SK-N-SH treated with all-trans-retinoic acid at 6 μM for 48 hours (cell line): ENCODE measurements at regions not wholly inside any gene's neighbourhood (a gene's known extent, or its start where the extent isn't known, plus 50 kb on each side); places are given as distances from the start of the nearest gene placed in this dataset.

Source experiments
- ATAC-seq: fragments of 200-7000 bp; cut with Tn5 transposase; 3 replicates; pipeline ENCODE4 v1.9.1; 2020; ENCODE audit warnings: mild to moderate bottlenecking, moderate library complexity
- ARNTL ChIP-seq: fragments of 450-650 bp; formaldehyde crosslinking; IDR thresholded peaks from 2 replicates; pipeline ENCODE4 v1.5.0; 2020; ENCODE audit warnings: low read depth, mild to moderate bottlenecking, moderate library complexity, borderline replicate concordance
- BACH2 ChIP-seq: fragments of 250-450 bp; sonication (Bioruptor Pico); IDR thresholded peaks from 2 replicates; pipeline ENCODE4 v1.9.0; 2021; ENCODE audit warnings: mild to moderate bottlenecking, borderline replicate concordance
- CSDC2 ChIP-seq: fragments of 250-450 bp; sonication (Bioruptor Pico); IDR thresholded peaks from 2 replicates; pipeline ENCODE4 v1.5.0; 2020; ENCODE audit warnings: mild to moderate bottlenecking, moderate library complexity
- ESRRG ChIP-seq: fragments of 250-450 bp; sonication (Bioruptor Pico); IDR thresholded peaks from 2 replicates; pipeline ENCODE4 v1.6.1; 2021; ENCODE audit warnings: mild to moderate bottlenecking
- GLIS3 ChIP-seq: fragments of 250-450 bp; sonication (Bioruptor Pico); IDR thresholded peaks from 2 replicates; pipeline ENCODE4 v1.5.0; 2020; ENCODE audit warnings: mild to moderate bottlenecking, moderate library complexity
- ISL1 ChIP-seq: fragments of 250-450 bp; sonication (Bioruptor Pico); IDR thresholded peaks from 2 replicates; pipeline ENCODE4 v2.1.2; 2022; ENCODE audit warnings: mild to moderate bottlenecking, moderate library complexity
- PPARA ChIP-seq: fragments of 250-450 bp; sonication (Bioruptor Pico); IDR thresholded peaks from 2 replicates; pipeline ENCODE4 v1.5.0; 2020; ENCODE audit warnings: mild to moderate bottlenecking, borderline replicate concordance
- RARB ChIP-seq: fragments of 250-450 bp; sonication (Bioruptor Pico); IDR thresholded peaks from 2 replicates; pipeline ENCODE4 v1.8.0; 2021; ENCODE audit warnings: mild to moderate bottlenecking, moderate library complexity
- TCF4 ChIP-seq: fragments of 250-450 bp; sonication (Bioruptor Pico); IDR thresholded peaks from 2 replicates; pipeline ENCODE4 v1.8.0; 2021; ENCODE audit warnings: mild to moderate bottlenecking, moderate library complexity, borderline replicate concordance
- TOX ChIP-seq: fragments of 250-450 bp; sonication (Bioruptor Pico); IDR thresholded peaks from 2 replicates; pipeline ENCODE4 v1.8.0; 2021; ENCODE audit warnings: mild to moderate bottlenecking, moderate library complexity, borderline replicate concordance
- ZC3H10 ChIP-seq: fragments of 250-450 bp; sonication (Bioruptor Pico); IDR thresholded peaks from 2 replicates; pipeline ENCODE4 v1.5.1; 2021; ENCODE audit warnings: mild to moderate bottlenecking, moderate library complexity
- ZFP3 ChIP-seq: fragments of 250-450 bp; sonication (Bioruptor Pico); IDR thresholded peaks from 2 replicates; pipeline ENCODE4 v1.5.0; 2020; ENCODE audit warnings: mild to moderate bottlenecking, moderate library complexity
- ZFP30 ChIP-seq: fragments of 450-650 bp; formaldehyde crosslinking; IDR thresholded peaks from 2 replicates; pipeline ENCODE4 v1.5.0; 2022; ENCODE audit warnings: mild to moderate bottlenecking, moderate library complexity
- ZNF565 ChIP-seq: fragments of 450-650 bp; formaldehyde crosslinking; conservative IDR thresholded peaks from 2 replicates; pipeline ENCODE4 v1.5.0; 2020; ENCODE audit warnings: low read depth, mild to moderate bottlenecking, moderate library complexity
- ZNF70 ChIP-seq: fragments of 450-650 bp; formaldehyde crosslinking; IDR thresholded peaks from 2 replicates; pipeline ENCODE4 v1.5.0; 2020; ENCODE audit warnings: mild to moderate bottlenecking, moderate library complexity
- ZNF8 ChIP-seq: fragments of 450-650 bp; formaldehyde crosslinking; IDR thresholded peaks from 2 replicates; pipeline ENCODE4 v1.5.0; 2020; ENCODE audit warnings: mild to moderate bottlenecking, moderate library complexity
- TF ChIP-seq, protein P1 (sequence below): fragments of 250-450 bp; sonication (Bioruptor Pico); IDR thresholded peaks from 2 replicates; pipeline ENCODE4 v1.8.0; 2020; ENCODE audit warnings: mild to moderate bottlenecking, moderate library complexity, borderline replicate concordance
- TF ChIP-seq, protein P2 (sequence below): fragments of 250-450 bp; sonication (Bioruptor Pico); IDR thresholded peaks from 2 replicates; pipeline ENCODE4 v1.5.1; 2021; ENCODE audit warnings: mild to moderate bottlenecking, moderate library complexity
- TF ChIP-seq, protein P3 (sequence below): fragments of 250-450 bp; sonication (Bioruptor Pico); IDR thresholded peaks from 2 replicates; pipeline ENCODE4 v1.5.0; 2020; ENCODE audit warnings: mild to moderate bottlenecking, moderate library complexity
- TF ChIP-seq, protein P4 (sequence below): fragments of 250-450 bp; sonication (Bioruptor Pico); IDR thresholded peaks from 2 replicates; pipeline ENCODE4 v1.8.0; 2021; ENCODE audit warnings: low read depth, mild to moderate bottlenecking, moderate library complexity, borderline replicate concordance
- TF ChIP-seq, protein P5 (sequence below): fragments of 250-450 bp; sonication (Bioruptor Pico); IDR thresholded peaks from 2 replicates; pipeline ENCODE4 v1.5.1; 2020; ENCODE audit warnings: low read depth, mild to moderate bottlenecking, moderate library complexity

DNA sequence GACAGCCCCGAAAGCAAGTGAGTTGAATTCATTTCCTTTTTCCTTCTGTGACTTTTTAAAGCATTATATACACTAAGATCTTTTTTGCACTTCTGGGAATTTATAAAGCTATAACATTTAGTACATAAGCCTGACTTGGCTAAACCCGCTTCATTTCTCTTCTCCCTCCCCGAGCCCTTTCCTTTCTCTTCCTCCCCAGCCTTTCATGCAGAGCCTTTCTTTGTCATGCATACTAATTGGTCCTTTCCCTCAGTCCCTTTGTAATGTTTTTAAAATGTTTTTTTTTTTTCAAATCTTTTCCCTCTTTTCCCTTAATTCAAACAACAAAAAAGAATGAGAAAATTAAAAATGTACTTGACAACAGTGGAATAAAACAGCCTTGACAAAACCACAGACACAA lies 246.4 kb downstream of the PSAT1 start:
- no peak for ATAC-seq
- TF ChIP-seq PPARA (CRISPR knock-in tag) (no peak), CSDC2 (no peak), ZNF565 (CRISPR knock-in tag) (no peak), TOX (CRISPR knock-in tag) (no peak), ESRRG (CRISPR knock-in tag) (no peak), ZC3H10 (no peak), ZFP30 (no peak), GLIS3 (CRISPR knock-in tag) (no peak), ZNF8 (CRISPR knock-in tag) (no peak), ZFP3 (CRISPR knock-in tag) (no peak), ZNF70 (CRISPR knock-in tag) (no peak), ARNTL (CRISPR knock-in tag) (no peak), TCF4 (no peak), BACH2 (CRISPR knock-in tag) (no peak), RARB (CRISPR knock-in tag) (no peak)
- TF ChIP-seq, protein P1, sequence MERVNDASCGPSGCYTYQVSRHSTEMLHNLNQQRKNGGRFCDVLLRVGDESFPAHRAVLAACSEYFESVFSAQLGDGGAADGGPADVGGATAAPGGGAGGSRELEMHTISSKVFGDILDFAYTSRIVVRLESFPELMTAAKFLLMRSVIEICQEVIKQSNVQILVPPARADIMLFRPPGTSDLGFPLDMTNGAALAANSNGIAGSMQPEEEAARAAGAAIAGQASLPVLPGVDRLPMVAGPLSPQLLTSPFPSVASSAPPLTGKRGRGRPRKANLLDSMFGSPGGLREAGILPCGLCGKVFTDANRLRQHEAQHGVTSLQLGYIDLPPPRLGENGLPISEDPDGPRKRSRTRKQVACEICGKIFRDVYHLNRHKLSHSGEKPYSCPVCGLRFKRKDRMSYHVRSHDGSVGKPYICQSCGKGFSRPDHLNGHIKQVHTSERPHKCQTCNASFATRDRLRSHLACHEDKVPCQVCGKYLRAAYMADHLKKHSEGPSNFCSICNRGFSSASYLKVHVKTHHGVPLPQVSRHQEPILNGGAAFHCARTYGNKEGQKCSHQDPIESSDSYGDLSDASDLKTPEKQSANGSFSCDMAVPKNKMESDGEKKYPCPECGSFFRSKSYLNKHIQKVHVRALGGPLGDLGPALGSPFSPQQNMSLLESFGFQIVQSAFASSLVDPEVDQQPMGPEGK (CRISPR knock-in tag), result no peak
- TF ChIP-seq, protein P2, sequence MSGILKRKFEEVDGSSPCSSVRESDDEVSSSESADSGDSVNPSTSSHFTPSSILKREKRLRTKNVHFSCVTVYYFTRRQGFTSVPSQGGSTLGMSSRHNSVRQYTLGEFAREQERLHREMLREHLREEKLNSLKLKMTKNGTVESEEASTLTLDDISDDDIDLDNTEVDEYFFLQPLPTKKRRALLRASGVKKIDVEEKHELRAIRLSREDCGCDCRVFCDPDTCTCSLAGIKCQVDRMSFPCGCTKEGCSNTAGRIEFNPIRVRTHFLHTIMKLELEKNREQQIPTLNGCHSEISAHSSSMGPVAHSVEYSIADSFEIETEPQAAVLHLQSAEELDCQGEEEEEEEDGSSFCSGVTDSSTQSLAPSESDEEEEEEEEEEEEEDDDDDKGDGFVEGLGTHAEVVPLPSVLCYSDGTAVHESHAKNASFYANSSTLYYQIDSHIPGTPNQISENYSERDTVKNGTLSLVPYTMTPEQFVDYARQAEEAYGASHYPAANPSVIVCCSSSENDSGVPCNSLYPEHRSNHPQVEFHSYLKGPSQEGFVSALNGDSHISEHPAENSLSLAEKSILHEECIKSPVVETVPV (CRISPR knock-in tag), result no peak
- TF ChIP-seq, protein P3, sequence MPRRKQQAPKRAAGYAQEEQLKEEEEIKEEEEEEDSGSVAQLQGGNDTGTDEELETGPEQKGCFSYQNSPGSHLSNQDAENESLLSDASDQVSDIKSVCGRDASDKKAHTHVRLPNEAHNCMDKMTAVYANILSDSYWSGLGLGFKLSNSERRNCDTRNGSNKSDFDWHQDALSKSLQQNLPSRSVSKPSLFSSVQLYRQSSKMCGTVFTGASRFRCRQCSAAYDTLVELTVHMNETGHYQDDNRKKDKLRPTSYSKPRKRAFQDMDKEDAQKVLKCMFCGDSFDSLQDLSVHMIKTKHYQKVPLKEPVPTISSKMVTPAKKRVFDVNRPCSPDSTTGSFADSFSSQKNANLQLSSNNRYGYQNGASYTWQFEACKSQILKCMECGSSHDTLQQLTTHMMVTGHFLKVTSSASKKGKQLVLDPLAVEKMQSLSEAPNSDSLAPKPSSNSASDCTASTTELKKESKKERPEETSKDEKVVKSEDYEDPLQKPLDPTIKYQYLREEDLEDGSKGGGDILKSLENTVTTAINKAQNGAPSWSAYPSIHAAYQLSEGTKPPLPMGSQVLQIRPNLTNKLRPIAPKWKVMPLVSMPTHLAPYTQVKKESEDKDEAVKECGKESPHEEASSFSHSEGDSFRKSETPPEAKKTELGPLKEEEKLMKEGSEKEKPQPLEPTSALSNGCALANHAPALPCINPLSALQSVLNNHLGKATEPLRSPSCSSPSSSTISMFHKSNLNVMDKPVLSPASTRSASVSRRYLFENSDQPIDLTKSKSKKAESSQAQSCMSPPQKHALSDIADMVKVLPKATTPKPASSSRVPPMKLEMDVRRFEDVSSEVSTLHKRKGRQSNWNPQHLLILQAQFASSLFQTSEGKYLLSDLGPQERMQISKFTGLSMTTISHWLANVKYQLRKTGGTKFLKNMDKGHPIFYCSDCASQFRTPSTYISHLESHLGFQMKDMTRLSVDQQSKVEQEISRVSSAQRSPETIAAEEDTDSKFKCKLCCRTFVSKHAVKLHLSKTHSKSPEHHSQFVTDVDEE (CRISPR knock-in tag), result no peak
- TF ChIP-seq, protein P4, sequence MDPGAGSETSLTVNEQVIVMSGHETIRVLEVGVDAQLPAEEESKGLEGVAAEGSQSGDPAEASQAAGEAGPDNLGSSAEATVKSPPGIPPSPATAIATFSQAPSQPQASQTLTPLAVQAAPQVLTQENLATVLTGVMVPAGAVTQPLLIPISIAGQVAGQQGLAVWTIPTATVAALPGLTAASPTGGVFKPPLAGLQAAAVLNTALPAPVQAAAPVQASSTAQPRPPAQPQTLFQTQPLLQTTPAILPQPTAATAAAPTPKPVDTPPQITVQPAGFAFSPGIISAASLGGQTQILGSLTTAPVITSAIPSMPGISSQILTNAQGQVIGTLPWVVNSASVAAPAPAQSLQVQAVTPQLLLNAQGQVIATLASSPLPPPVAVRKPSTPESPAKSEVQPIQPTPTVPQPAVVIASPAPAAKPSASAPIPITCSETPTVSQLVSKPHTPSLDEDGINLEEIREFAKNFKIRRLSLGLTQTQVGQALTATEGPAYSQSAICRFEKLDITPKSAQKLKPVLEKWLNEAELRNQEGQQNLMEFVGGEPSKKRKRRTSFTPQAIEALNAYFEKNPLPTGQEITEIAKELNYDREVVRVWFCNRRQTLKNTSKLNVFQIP, result no peak
- TF ChIP-seq, protein P5, sequence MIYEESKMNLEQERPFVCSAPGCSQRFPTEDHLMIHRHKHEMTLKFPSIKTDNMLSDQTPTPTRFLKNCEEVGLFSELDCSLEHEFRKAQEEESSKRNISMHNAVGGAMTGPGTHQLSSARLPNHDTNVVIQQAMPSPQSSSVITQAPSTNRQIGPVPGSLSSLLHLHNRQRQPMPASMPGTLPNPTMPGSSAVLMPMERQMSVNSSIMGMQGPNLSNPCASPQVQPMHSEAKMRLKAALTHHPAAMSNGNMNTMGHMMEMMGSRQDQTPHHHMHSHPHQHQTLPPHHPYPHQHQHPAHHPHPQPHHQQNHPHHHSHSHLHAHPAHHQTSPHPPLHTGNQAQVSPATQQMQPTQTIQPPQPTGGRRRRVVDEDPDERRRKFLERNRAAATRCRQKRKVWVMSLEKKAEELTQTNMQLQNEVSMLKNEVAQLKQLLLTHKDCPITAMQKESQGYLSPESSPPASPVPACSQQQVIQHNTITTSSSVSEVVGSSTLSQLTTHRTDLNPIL, result no peak
- TF ChIP-seq, all 23 proteins: peak for 0

DNA sequence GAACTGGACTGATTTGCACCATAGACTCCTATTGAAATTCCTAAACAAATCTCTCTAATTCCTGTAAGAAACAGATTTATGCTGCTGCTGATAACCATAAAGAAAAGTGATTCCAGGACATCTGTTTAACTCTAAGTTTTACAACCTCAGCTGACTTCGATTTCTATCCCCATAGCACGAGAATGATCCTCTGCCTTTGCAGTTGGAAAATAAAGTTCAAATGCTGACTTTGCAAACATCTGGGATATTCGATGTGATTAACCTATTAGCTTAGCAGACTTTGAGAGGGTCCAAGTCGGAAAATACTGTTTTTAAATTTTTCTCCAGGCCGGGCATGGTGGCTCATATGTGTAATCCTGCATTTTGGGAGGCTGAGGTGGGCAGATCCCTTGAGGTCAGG lies 247.3 kb downstream of the PSAT1 start:
- no peak for TF ChIP-seq PPARA (CRISPR knock-in tag)
- ATAC-seq, result no peak

DNA sequence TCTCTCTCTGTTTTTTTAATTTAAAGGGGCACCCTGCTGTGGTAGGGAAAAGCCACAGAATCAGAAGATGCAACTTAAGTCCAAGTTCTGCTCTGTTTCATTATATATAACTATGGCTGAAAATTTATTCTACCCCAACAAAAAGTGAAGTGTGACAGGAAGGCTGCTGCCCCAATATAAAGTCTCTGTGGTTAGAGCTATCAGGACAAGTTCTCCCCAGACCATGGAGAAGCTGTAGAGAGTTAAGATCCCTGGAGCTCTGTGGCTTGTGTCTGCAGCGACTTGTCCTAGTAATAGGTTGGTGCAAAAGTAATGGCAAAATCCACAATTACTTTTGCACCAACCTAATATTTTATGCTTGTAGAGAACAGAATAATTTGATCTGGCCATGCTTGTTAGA lies 250.9 kb downstream of the PSAT1 start:
- TF ChIP-seq ZFP3 (CRISPR knock-in tag), result no peak
- no peak for TF ChIP-seq ISL1
- TF ChIP-seq TCF4, result no peak
- no peak for ATAC-seq

DNA sequence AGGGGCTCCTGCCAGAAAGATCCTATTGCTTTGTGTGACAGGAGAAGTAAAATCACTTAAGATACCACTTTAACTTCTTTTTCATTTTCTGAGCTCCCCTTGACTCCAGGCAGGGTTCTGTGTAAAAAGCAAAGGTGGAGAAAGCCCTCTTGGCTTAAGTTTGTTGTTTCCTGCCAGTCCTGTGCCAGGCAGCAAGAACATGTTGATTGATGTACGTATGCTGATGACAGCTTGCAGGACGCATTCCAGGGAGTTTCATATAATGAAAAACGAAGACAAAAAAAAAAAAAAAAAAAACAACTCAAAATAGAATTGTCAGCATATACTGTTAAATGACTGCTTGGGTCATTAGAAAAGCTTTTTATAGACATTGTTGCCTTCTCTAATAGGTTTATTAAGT lies 251.7 kb downstream of the PSAT1 start:
- TF ChIP-seq CSDC2 (no peak), ZNF8 (CRISPR knock-in tag) (no peak), ESRRG (CRISPR knock-in tag) (no peak), TOX (CRISPR knock-in tag) (no peak), ZNF565 (CRISPR knock-in tag) (no peak), RARB (CRISPR knock-in tag) (no peak), ZC3H10 (no peak), BACH2 (CRISPR knock-in tag) (no peak)
- TF ChIP-seq, protein P2 (CRISPR knock-in tag), result no peak
- TF ChIP-seq, protein P1 (CRISPR knock-in tag), result no peak
- TF ChIP-seq, protein P5, result no peak
- no peak for ATAC-seq
